MM.1S (cell line): ENCODE measurements at regions not wholly inside any gene's neighbourhood (a gene's known extent, or its start where the extent isn't known, plus 50 kb on each side); places are given as distances from the start of the nearest gene placed in this dataset.

ENCODE experiments used
- DNase-seq: peaks from one replicate; pipeline ENCODE4 v3.0.0-alpha.2; 2015
- H2AFZ ChIP-seq: fragments of 300-600 bp; sonication (generic); 2 replicates; pipeline ENCODE4 v1.6.0; 2016; ENCODE audit warnings: antibody characterized with exemption, low read length
- H3F3A ChIP-seq: fragments of 300-600 bp; sonication (generic); 2 replicates; pipeline ENCODE4 v1.6.1; 2016; ENCODE audit warnings: mild to moderate bottlenecking, antibody characterized with exemption, low read length, moderate library complexity, mixed read lengths; ENCODE audit not compliant: insufficient read depth
- H3K27ac ChIP-seq: fragments of 300-600 bp; sonication (generic); 2 replicates; pipeline ENCODE4 v1.5.1; 2016; ENCODE audit warnings: mild to moderate bottlenecking, low read length
- H3K27me3 ChIP-seq: fragments of 300-600 bp; sonication (generic); replicated peaks from 2 replicates; pipeline ENCODE4 v1.6.0; 2016; ENCODE audit warnings: low read length; ENCODE audit not compliant: insufficient read depth
- H3K36me3 ChIP-seq: fragments of 300-600 bp; sonication (generic); replicated peaks from 2 replicates; pipeline ENCODE4 v1.6.1; 2016; ENCODE audit warnings: mild to moderate bottlenecking, low read length, mixed read lengths; ENCODE audit not compliant: insufficient read depth
- H3K4me1 ChIP-seq: fragments of 300-600 bp; sonication (generic); 2 replicates; pipeline ENCODE4 v1.6.1; 2016; ENCODE audit warnings: low read length, mixed read lengths
- H3K4me2 ChIP-seq: fragments of 300-600 bp; sonication (generic); 2 replicates; pipeline ENCODE4 v1.6.0; 2016; ENCODE audit warnings: low read depth, low read length
- H3K4me3 ChIP-seq: fragments of 300-600 bp; sonication (generic); 2 replicates; pipeline ENCODE4 v1.5.1; 2016; ENCODE audit warnings: low read length, mixed read lengths
- H3K79me2 ChIP-seq: fragments of 300-600 bp; sonication (generic); 2 replicates; pipeline ENCODE4 v1.6.1; 2016; ENCODE audit warnings: mixed run types, low read length, mixed read lengths
- H3K9ac ChIP-seq: fragments of 300-600 bp; sonication (generic); 2 replicates; pipeline ENCODE4 v1.6.1; 2016; ENCODE audit warnings: low read length, mixed read lengths
- H3K9me2 ChIP-seq: fragments of 300-600 bp; sonication (generic); replicated peaks from 2 replicates; pipeline ENCODE4 v1.6.1; 2016; ENCODE audit warnings: mild to moderate bottlenecking, low read length, mixed read lengths; ENCODE audit not compliant: insufficient read depth
- H3K9me3 ChIP-seq: fragments of 300-600 bp; sonication (generic); replicated peaks from 2 replicates; pipeline ENCODE4 v1.6.1; 2016; ENCODE audit warnings: mild to moderate bottlenecking, low read length, mixed read lengths; ENCODE audit not compliant: insufficient read depth
- H4K20me1 ChIP-seq: fragments of 300-600 bp; sonication (generic); 2 replicates; pipeline ENCODE4 v1.6.1; 2016; ENCODE audit warnings: mild to moderate bottlenecking, low read length, moderate library complexity, mixed read lengths; ENCODE audit not compliant: insufficient read depth
- EZH2 ChIP-seq: fragments of 300-600 bp; sonication (generic); optimal IDR thresholded peaks from 2 replicates; pipeline ENCODE3; 2017; ENCODE audit warnings: low read depth, mild to moderate bottlenecking, antibody characterized with exemption, low read length, mixed read lengths
- EZH2phosphoT487 ChIP-seq: fragments of 300-600 bp; sonication (generic); IDR thresholded peaks from 2 replicates; pipeline ENCODE4 v1.6.1; 2018; ENCODE audit warnings: antibody characterized with exemption, low read length
- TF ChIP-seq, protein P1 (sequence below): fragments of 300-600 bp; sonication (generic); IDR thresholded peaks from 2 replicates; pipeline ENCODE4 v1.5.1; 2016; ENCODE audit warnings: antibody characterized with exemption, low read length, mixed read lengths

GRCh38 chr15:25188051-25188450, 233.3 kb downstream of the SNRPN start:
- H2AFZ ChIP-seq = no peak overlapping the region
- H4K20me1 ChIP-seq = no peaks in the 10 kb centered on the region
- H3K4me1 ChIP-seq = no peaks in the 10 kb centered on the region
- no peak overlapping the region for H3K27ac ChIP-seq
- H3K9me2 ChIP-seq = no peaks in the 10 kb centered on the region
- no peaks in the 10 kb centered on the region for H3F3A ChIP-seq
- H3K4me3 ChIP-seq = no peak overlapping the region
- no peaks in the 10 kb centered on the region for H3K9me3 ChIP-seq
- no peaks in the 10 kb centered on the region for H3K36me3 ChIP-seq
- H3K27me3 ChIP-seq = no peaks in the 10 kb centered on the region
- TF ChIP-seq EZH2 = no peak
- TF ChIP-seq, protein P1, sequence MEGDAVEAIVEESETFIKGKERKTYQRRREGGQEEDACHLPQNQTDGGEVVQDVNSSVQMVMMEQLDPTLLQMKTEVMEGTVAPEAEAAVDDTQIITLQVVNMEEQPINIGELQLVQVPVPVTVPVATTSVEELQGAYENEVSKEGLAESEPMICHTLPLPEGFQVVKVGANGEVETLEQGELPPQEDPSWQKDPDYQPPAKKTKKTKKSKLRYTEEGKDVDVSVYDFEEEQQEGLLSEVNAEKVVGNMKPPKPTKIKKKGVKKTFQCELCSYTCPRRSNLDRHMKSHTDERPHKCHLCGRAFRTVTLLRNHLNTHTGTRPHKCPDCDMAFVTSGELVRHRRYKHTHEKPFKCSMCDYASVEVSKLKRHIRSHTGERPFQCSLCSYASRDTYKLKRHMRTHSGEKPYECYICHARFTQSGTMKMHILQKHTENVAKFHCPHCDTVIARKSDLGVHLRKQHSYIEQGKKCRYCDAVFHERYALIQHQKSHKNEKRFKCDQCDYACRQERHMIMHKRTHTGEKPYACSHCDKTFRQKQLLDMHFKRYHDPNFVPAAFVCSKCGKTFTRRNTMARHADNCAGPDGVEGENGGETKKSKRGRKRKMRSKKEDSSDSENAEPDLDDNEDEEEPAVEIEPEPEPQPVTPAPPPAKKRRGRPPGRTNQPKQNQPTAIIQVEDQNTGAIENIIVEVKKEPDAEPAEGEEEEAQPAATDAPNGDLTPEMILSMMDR = no peak
- TF ChIP-seq EZH2phosphoT487 = no peak
- no peak overlapping the region for H3K9ac ChIP-seq
- no peak overlapping the region for H3K4me2 ChIP-seq
- H3K79me2 ChIP-seq = no peaks in the 10 kb centered on the region
- no peak for DNase-seq

GRCh38 chr15:25188551-25189101, 233.8 kb downstream of the SNRPN start:
- H3F3A ChIP-seq = no peaks in the 10 kb centered on the region
- no peak overlapping the region for H3K9ac ChIP-seq
- no peaks in the 10 kb centered on the region for H3K36me3 ChIP-seq
- no peak overlapping the region for H3K27ac ChIP-seq
- H3K4me2 ChIP-seq = no peak overlapping the region
- no peaks in the 10 kb centered on the region for H3K79me2 ChIP-seq
- no peak overlapping the region for H3K4me3 ChIP-seq
- H2AFZ ChIP-seq = no peak overlapping the region
- H3K9me3 ChIP-seq = no peaks in the 10 kb centered on the region
- no peak for DNase-seq
- no peaks in the 10 kb centered on the region for H3K9me2 ChIP-seq
- H3K27me3 ChIP-seq = no peaks in the 10 kb centered on the region
- TF ChIP-seq, protein P1 = no peak
- TF ChIP-seq EZH2phosphoT487 = no peak
- no peak for TF ChIP-seq EZH2
- no peaks in the 10 kb centered on the region for H3K4me1 ChIP-seq
- H4K20me1 ChIP-seq = no peaks in the 10 kb centered on the region

- Histone ChIP-seq H3K9ac (no peak overlapping the region), H4K20me1 (no peaks in the 10 kb centered on the region), H3K79me2 (no peaks in the 10 kb centered on the region), H3K36me3 (no peaks in the 10 kb centered on the region), H2AFZ (no peak overlapping the region), H3K4me1 (no peaks in the 10 kb centered on the region), H3K27ac (no peak overlapping the region), H3K9me2 (no peaks in the 10 kb centered on the region), H3K4me3 (no peak overlapping the region), H3F3A (no peaks in the 10 kb centered on the region), H3K9me3 (no peaks in the 10 kb centered on the region), H3K4me2 (no peak overlapping the region), H3K27me3 (no peaks in the 10 kb centered on the region)
- no peak for DNase-seq
- TF ChIP-seq EZH2 (no peak), EZH2phosphoT487 (no peak)
- TF ChIP-seq, protein P1 = no peak
Observed at GRCh38 chr15:25189551-25189950, 234.8 kb downstream of the SNRPN start.
